Large intestine (tissue), 3 donors: ENCODE measurements at regions not wholly inside any gene's neighbourhood (a gene's known extent, or its start where the extent isn't known, plus 50 kb on each side); places are given as distances from the start of the nearest gene placed in this dataset.
"Not testable (repeated sequence)": the region's sequence is repeated elsewhere in the genome, so short reads cannot be mapped to it uniquely, and the experiment has no call there.

Experiments used
- DNase-seq, 2 donors: peaks; one replicate each; pipeline versions ENCODE4 v3.0.0 to v3.0.0-alpha.2; 2013
- H3K27ac ChIP-seq: one replicate; pipeline ENCODE4 v1.5.1; 2013; ENCODE audit warnings: low read length
- H3K27me3 ChIP-seq: 2 replicates; pipeline ENCODE4 v1.6.1; 2013; ENCODE audit warnings: low read length; ENCODE audit not compliant: control insufficient read depth, insufficient read depth
- H3K36me3 ChIP-seq: 2 replicates; pipeline ENCODE4 v1.6.1; 2013; ENCODE audit warnings: low read length; ENCODE audit not compliant: control insufficient read depth, insufficient read depth
- H3K4me1 ChIP-seq: one replicate; pipeline ENCODE4 v1.6.1; 2013; ENCODE audit warnings: low read length; ENCODE audit not compliant: control insufficient read depth, insufficient read depth
- H3K4me3 ChIP-seq: one replicate; pipeline ENCODE4 v1.5.1; 2013; ENCODE audit warnings: low read length
- H3K9me3 ChIP-seq: one replicate; pipeline ENCODE4 v1.6.1; 2013; ENCODE audit warnings: mild to moderate bottlenecking, low read depth, low read length, moderate library complexity; ENCODE audit not compliant: control insufficient read depth
- WGBS: methylation state at CpG from one replicate; pipeline ENCODE4 v1.1.5; 2013; ENCODE audit warnings: low lambda C conversion rate; ENCODE audit not compliant: insufficient coverage; 5-methylcytosine and 5-hydroxymethylcytosine counted together

DNA sequence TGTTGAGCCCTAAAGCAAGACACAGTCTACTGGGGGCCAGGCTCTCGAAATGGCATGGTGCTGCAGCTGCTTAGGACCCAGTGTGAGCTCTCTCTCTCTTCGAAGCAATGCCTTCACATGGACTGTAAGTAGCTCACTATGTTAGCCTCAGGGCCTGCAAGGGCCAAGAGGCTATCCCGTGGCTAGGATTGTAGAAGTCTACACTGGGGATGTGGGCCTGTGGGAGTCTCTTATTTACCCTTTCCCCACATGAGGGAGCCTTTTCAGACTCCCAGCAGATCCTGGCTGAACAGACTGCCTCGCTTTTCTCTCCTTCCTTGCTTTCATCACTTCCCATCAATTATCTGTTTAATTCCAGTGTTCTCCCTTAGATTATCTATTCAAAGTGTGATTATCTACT is 101.4 kb downstream of the GPR65 start:
- H3K27me3 ChIP-seq, result no peaks in the 10 kb centered on the region
- H3K27ac ChIP-seq, result no peak overlapping the region
- H3K9me3 ChIP-seq, result peaks cover 3% of the 10 kb centered on the region
- 100% methylated on average over 1 of the region's 4 CpGs for WGBS
- DNase-seq, result no peak
- H3K4me3 ChIP-seq, result no peak overlapping the region
- H3K36me3 ChIP-seq, result no peaks in the 10 kb centered on the region
- no peaks in the 10 kb centered on the region for H3K4me1 ChIP-seq

- DNase-seq, H3K27ac ChIP-seq, H3K27me3 ChIP-seq, H3K4me1 ChIP-seq, H3K36me3 ChIP-seq, H3K9me3 ChIP-seq, H3K4me3 ChIP-seq: not testable (repeated sequence)
- WGBS, result no CpG with 5 or more reads among the region's 7 CpGs
Observed at GRCh38 chr14:88127669-88128068, 122.7 kb downstream of the GPR65 start.

GRCh38 chr14:88128816-88129215 is 123.9 kb downstream of the GPR65 start:
- no CpG with 5 or more reads among the region's 1 CpG for WGBS
- no peaks in the 10 kb centered on the region for H3K27me3 ChIP-seq
- no peak overlapping the region for H3K4me3 ChIP-seq
- DNase-seq, result no peak
- H3K9me3 ChIP-seq, result no peaks in the 10 kb centered on the region
- H3K4me1 ChIP-seq, result peaks cover 3% of the 10 kb centered on the region
- H3K36me3 ChIP-seq, result no peaks in the 10 kb centered on the region
- H3K27ac ChIP-seq, result no peak overlapping the region

GRCh38 chr14:88129306-88130056 is 124.5 kb downstream of the GPR65 start:
- WGBS, result no CpG with 5 or more reads among the region's 2 CpGs
- H3K36me3 ChIP-seq, result no peaks in the 10 kb centered on the region
- peaks cover 3% of the 10 kb centered on the region for H3K4me1 ChIP-seq
- H3K4me3 ChIP-seq, result no peak overlapping the region
- no peaks in the 10 kb centered on the region for H3K27me3 ChIP-seq
- no peaks in the 10 kb centered on the region for H3K9me3 ChIP-seq
- H3K27ac ChIP-seq, result no peak overlapping the region
- DNase-seq, result peak; percentile 4 to 37

- H3K36me3 ChIP-seq, result no peaks in the 10 kb centered on the region
- H3K4me3 ChIP-seq, result no peak overlapping the region
- no peaks in the 10 kb centered on the region for H3K27me3 ChIP-seq
- WGBS, result 60% methylated on average over 1 of the region's 2 CpGs
- H3K27ac ChIP-seq, result no peak overlapping the region
- no peaks in the 10 kb centered on the region for H3K9me3 ChIP-seq
- no peak for DNase-seq
- peaks cover 3% of the 10 kb centered on the region for H3K4me1 ChIP-seq
Observed at GRCh38 chr14:88130057-88130432, 125.1 kb downstream of the GPR65 start.
